ENCODE measurements at regions not wholly inside any gene's neighbourhood (a gene's known extent, or its start where the extent isn't known, plus 50 kb on each side); places are given as distances from the start of the nearest gene placed in this dataset. TPM values are rescaled to one million over a fixed set of nuclear protein-coding genes. Genes with fewer than 3 reads are reported as not detected.

GRCh38 chr2:117762454-117762853 is 52.0 kb upstream of the DDX18 start:
- Histone ChIP-seq H3K9ac (no peak overlapping the region), H2AFZ (no peak overlapping the region), H3K4me1 (ENCODE audit: insufficient read depth) (no peaks in the 10 kb centered on the region), H3K79me2 (ENCODE audit: insufficient read depth) (no peaks in the 10 kb centered on the region), H3K27me3 (replicated peaks; ENCODE audit: insufficient read depth) (no peaks in the 10 kb centered on the region), H3F3A (ENCODE audit: insufficient read depth) (no peaks in the 10 kb centered on the region), H3K9me3 (ENCODE audit: low read depth) (no peaks in the 10 kb centered on the region), H3K36me3 (ENCODE audit: low read depth) (no peaks in the 10 kb centered on the region), H3K27ac (no peak overlapping the region), H3K4me2 (ENCODE audit: unreplicated experiment) (no peak overlapping the region), H4K20me1 (ENCODE audit: insufficient read depth) (no peaks in the 10 kb centered on the region), H3K4me3 (no peak overlapping the region), H3K9me2 (ENCODE audit: insufficient read depth) (no peaks in the 10 kb centered on the region)
- in situ Hi-C loops (cut with MboI), result no loop called here
- no peak for TF ChIP-seq EZH2 (IDR thresholded peaks at IDR 0.05; ENCODE audit: insufficient read depth, poor library complexity, severe bottlenecking)
- no peak for TF ChIP-seq EZH2phosphoT487 (IDR thresholded peaks at IDR 0.05; ENCODE audit: insufficient read depth, low read depth)
- no peak for DNase-seq

GRCh38 chr2:117763804-117764203 is 50.7 kb upstream of the DDX18 start:
- in situ Hi-C loops (cut with MboI), result no loop called here

More at GRCh38 chr2:117763804-117764203, 50.7 kb upstream of the DDX18 start:
- no peaks in the 10 kb centered on the region for H3K4me1 ChIP-seq (ENCODE audit: insufficient read depth)
- no peaks in the 10 kb centered on the region for H3K9me3 ChIP-seq (ENCODE audit: low read depth)
- H3K36me3 ChIP-seq (ENCODE audit: low read depth), result no peaks in the 10 kb centered on the region
- H3K9ac ChIP-seq, result no peak overlapping the region
- TF ChIP-seq EZH2 (IDR thresholded peaks at IDR 0.05; ENCODE audit: insufficient read depth, poor library complexity, severe bottlenecking) (no peak), EZH2phosphoT487 (IDR thresholded peaks at IDR 0.05; ENCODE audit: insufficient read depth, low read depth) (no peak)
- no peaks in the 10 kb centered on the region for H3K79me2 ChIP-seq (ENCODE audit: insufficient read depth)
- H3K27me3 ChIP-seq (replicated peaks; ENCODE audit: insufficient read depth), result no peaks in the 10 kb centered on the region
- no peaks in the 10 kb centered on the region for H3K9me2 ChIP-seq (ENCODE audit: insufficient read depth)
- H3F3A ChIP-seq (ENCODE audit: insufficient read depth), result no peaks in the 10 kb centered on the region
- H3K4me2 ChIP-seq (ENCODE audit: unreplicated experiment), result no peak overlapping the region
- WGBS, 2 experiments (ENCODE audit: low coverage in 1 of 2, low lambda C conversion rate in 2 of 2, missing lambda C conversion rate in 2 of 2), result 25 to 26% methylated on average over 4 of the region's 4 CpGs
- H3K27ac ChIP-seq, result no peak overlapping the region
- H4K20me1 ChIP-seq (ENCODE audit: insufficient read depth), result no peaks in the 10 kb centered on the region
- no peak overlapping the region for H3K4me3 ChIP-seq
- no peak overlapping the region for H2AFZ ChIP-seq
- DNase-seq, result peak; percentile 13

Small RNA genes lying in the stretch of these regions (small RNA-seq; reads per million reads assigned to genes)
- gene AC104408.1 (ENCODE audit: low read depth, low replicate concordance), result not detected
- not detected for gene RNU7-190P (ENCODE audit: low read depth, low replicate concordance)
